Transverse colon (tissue), 4 donors: ENCODE measurements at regions not wholly inside any gene's neighbourhood (a gene's known extent, or its start where the extent isn't known, plus 50 kb on each side); places are given as distances from the start of the nearest gene placed in this dataset.

Source experiments
- POLR2A ChIP-seq: fragments of 450-650 bp; IDR thresholded peaks from one replicate; pipeline ENCODE4 v1.6.1; 2016; ENCODE audit warnings: antibody characterized with exemption, mild to moderate bottlenecking, moderate library complexity
- POLR2AphosphoS5 ChIP-seq, 3 donors: sonication (generic); formaldehyde crosslinking; IDR thresholded peaks; one replicate each; pipeline ENCODE4 v1.6.1; 2016; ENCODE audit warnings: antibody characterized with exemption in 3 of 3
- TF ChIP-seq, protein P1 (sequence below), 5 experiments: fragments of 200-600 bp in 3 of 5; fragments of 450-650 bp in 2 of 5; sonication (generic) in 3 of 5; IDR thresholded peaks; 1 replicate in 2 of 5; 2 replicates in 3 of 5; pipeline ENCODE4 v1.5.1; 2016 to 2017; ENCODE audit warnings: antibody characterized with exemption in 5 of 5, inconsistent platforms in 3 of 5, mild to moderate bottlenecking in 2 of 5, moderate library complexity in 1 of 5

DNA sequence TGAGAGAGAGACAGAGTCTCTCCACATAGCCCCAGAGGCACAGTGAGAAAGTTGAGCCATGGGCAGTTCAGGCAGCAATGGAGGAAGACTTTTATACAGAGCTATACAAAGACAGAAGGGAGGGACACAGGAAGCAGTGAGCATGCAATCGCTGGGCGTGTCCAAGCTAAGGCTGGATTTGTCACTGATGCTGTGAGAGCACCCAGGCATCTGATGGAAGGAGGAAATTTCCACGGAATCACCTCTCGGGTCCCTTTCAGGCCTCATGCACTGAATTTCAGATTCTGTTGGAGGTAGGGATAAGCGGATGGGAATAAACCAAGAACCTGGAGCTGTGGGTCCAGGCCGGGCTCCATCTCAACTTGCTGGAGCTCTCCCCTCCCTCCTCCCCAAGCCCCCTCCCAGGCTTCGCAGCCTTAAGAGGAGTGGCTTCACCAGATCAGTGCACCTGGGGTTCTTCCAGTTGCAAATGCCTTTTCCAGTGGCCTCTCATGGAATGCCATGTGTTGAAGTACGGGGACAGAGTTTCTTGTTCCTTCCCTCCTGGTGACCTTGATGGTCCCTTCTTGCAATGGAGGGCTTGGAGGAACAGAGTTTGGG, 114.8 kb upstream of the ALDH1B1 start:
- TF ChIP-seq, protein P1, sequence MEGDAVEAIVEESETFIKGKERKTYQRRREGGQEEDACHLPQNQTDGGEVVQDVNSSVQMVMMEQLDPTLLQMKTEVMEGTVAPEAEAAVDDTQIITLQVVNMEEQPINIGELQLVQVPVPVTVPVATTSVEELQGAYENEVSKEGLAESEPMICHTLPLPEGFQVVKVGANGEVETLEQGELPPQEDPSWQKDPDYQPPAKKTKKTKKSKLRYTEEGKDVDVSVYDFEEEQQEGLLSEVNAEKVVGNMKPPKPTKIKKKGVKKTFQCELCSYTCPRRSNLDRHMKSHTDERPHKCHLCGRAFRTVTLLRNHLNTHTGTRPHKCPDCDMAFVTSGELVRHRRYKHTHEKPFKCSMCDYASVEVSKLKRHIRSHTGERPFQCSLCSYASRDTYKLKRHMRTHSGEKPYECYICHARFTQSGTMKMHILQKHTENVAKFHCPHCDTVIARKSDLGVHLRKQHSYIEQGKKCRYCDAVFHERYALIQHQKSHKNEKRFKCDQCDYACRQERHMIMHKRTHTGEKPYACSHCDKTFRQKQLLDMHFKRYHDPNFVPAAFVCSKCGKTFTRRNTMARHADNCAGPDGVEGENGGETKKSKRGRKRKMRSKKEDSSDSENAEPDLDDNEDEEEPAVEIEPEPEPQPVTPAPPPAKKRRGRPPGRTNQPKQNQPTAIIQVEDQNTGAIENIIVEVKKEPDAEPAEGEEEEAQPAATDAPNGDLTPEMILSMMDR (IDR thresholded peaks at IDR 0.05) = no peak
- TF ChIP-seq POLR2A = no peak
- TF ChIP-seq POLR2AphosphoS5 (IDR thresholded peaks at IDR 0.05) = no peak
